Stimulated activated CD8-positive, alpha-beta memory T cell treated with anti-CD3 and anti-CD28 coated beads, Interleukin-7, amount 100 ng/mL, for 48 hours (primary cell): ENCODE measurements at regions not wholly inside any gene's neighbourhood (a gene's known extent, or its start where the extent isn't known, plus 50 kb on each side); places are given as distances from the start of the nearest gene placed in this dataset.

ENCODE experiments used
- DNase-seq, 2 donors: peaks; one replicate each; pipeline ENCODE4 v3.0.0-alpha.2; 2020; ENCODE audit warnings: low read depth in 1 of 2; ENCODE audit errors: extremely low read depth in 1 of 2

GRCh38 chr18:78724214-78724914, 255.3 kb upstream of the SALL3 start:
- DNase-seq = no peak

- no peak for DNase-seq
These were observed 254.2 kb upstream of the SALL3 start for GRCh38 chr18:78725426-78725825.

DNA sequence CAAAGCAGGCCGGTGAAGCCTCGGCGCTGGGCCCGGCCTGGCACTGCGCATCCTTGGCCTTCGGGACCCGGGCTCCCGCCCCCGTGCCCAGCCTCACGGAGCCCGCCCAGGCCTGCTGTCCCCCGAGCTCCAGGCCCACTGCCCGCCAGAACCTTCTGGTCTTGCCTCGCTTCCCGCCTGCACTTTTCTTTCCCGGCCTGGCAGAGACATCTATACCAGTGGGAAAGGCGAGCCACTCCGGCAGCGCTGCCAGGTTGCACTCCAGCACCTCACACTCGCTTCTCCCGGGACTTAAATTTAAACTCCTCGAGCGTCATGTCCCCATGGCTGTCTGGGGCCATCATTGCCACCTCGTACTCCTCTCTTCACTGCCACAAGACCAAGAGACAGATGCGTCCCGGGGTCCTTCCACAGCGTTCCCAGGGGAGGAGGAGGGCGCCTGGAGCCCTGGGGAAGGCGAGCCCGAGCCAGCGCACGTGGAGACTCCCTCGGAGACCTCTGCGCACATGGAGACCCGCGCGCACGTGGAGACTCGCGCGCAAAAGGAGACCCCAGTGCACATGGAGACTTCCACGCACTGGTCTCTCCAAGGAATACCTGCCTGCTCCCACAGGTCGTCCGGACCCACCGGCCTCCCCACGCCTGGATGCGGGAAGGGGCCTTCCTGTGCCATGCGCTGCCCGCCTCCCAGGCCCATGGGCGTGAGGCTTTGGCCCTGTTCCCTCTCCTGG, 253.1 kb upstream of the SALL3 start:
- DNase-seq = no peak

DNA sequence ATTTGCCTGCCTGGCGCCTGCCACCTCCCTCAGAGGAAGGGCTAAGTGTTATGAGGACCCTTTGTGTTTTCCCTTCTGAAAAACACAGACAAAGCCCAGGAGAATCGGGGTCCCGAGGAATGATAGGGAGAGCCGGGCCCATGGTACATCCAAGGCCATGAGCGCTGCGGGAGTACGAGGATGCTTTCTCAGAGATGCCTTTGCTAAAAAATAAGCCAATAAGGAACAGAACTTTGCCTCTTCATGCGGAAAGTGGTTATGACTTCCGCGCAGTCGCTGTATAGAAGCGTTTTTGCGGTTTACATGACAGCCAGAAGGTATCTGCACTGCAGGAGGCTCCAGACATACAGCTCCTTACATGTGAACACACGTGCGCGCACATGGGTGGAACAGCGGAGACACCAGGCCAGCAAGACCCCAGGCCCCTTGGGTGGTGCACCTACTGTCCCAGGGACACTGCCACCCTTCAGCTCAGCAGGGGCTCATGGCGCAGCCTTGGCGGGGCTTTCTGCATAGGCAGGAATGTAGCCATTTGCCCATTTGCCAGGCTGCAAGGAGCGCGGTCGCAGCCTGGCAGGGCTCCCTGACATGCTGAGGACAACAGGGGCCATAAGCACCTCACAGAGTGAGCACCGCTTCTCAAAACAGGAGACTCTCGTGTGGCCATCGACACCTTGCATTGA, 252.4 kb upstream of the SALL3 start:
- DNase-seq = no peak

DNA sequence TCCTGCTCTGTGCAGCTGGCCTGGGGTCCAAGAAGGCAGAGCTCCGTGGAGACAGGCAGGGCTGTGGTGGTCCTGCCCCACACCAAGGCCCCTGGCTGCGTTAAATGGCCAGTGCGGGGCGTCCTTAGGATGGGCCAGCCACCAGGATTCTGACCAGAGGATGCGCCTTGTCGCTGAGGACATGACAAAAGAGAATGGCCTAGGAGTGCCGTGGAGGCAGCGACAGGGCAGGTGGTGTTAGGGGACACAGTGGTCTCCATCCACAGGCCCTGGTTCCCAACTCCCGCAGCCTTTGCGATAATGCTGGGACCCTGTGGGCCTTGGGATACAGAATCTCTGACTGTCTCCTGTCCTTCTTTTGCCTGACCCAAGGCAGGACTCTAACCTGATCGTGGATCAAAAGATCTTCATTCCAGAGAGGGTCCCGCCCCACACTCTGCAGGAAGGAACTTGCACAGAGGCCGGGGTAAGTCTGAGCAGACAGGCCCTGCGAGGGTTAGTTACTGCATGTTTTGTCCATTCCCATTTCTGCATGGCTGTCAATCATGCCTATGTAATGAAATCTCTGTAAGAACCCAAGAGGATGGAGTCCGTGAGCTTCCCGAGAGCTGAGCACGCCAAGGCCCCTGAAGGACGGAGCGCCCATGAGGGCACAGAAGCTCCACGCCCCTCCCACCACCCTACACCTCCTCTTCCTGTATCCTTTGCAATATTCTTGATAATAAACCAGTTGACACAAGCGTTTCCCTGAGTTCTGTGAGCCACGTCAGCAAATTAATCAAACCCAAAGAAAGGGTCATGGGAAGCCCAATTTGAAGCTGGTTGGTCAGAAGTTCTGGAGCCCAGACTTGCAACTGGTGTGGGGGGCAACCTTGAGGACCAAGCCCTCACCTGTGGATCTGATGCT, 251.5 kb upstream of the SALL3 start:
- no peak for DNase-seq

DNA sequence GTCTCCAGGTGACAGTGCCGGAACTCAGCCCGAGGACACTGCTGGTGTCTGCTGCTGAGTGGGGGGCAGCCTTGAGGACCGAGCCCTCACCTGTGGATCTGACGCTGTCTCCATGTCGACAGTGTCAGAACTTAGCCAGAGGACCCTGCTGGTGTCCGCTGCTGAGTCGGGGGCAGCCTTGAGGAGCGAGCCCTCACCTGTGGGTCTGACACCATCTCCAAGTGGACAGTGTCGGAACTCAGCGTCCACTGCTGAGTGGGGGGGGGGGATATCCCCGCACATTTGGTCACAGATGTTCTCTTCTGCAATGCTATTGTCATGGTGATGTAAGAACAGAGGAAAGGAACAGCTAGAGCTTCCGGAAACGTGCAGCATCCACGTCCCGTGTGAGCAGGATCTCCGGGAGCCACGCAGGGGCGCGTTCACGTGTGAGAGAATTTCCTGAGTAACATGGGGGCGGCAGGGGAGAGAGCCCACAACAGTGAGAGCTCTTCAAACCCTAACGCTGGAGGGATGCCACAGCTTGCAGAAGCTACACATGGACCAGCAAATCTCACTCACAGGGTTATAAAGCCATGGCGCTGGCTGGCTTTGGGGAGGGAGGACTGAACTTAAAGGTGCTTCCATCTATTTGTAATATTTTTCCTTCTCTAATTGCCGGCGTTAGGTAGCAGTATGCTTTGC, 250.7 kb upstream of the SALL3 start:
- no peak for DNase-seq

- no peak for DNase-seq
These were observed 249.1 kb upstream of the SALL3 start for GRCh38 chr18:78730546-78730945.

DNA sequence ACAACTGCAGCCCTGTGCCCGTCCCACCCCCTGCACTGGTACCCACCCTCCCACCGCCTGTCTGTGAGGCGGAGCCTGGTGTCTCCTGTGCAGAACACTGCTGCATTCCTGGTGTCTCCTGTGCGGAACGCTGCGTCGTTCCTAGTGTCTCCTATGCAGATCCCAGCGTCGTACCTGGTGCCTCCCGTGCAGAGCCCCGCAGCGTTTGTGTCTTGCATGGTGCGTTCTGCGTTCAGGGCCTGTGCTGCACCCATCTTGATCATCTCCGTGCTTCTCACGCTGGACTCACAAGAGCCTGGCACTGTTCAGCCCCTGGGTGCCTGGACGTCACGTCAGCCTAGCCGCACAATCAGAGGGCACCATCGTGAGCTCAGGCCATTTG, 248.6 kb upstream of the SALL3 start:
- no peak for DNase-seq

DNA sequence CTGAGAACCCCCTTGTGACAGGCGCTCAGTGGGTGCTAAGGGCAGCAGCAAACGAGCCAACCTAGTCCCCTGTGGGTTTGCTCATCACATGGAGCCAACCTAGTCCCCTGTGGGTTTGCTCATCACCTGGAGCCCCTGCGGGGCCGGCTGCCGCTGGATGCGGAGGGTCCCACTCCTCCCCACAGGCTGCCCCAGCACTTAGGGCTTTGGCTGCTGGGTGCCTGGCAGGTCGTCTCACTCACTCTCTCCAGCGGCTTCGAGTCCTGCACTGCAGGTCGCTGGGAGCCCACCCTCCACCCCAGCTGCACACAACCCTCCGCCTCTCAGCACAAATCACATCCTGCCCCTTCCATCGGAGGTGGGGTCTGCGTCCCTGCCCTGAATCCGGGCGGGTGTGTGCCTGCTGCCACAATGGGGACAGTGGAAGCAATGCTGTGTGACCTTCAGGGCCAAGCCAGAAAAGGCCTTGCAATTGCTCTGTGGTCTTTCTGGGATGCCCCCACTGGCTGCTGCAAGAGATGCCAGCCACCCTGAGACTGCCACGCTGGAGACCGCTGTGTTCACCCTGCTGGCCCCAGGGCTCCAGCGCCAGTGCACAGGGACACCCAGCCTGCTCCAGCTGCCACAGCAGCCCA, 248.1 kb upstream of the SALL3 start:
- no peak for DNase-seq

GRCh38 chr18:78732273-78733210, 247.1 kb upstream of the SALL3 start:
- no peak for DNase-seq

DNA sequence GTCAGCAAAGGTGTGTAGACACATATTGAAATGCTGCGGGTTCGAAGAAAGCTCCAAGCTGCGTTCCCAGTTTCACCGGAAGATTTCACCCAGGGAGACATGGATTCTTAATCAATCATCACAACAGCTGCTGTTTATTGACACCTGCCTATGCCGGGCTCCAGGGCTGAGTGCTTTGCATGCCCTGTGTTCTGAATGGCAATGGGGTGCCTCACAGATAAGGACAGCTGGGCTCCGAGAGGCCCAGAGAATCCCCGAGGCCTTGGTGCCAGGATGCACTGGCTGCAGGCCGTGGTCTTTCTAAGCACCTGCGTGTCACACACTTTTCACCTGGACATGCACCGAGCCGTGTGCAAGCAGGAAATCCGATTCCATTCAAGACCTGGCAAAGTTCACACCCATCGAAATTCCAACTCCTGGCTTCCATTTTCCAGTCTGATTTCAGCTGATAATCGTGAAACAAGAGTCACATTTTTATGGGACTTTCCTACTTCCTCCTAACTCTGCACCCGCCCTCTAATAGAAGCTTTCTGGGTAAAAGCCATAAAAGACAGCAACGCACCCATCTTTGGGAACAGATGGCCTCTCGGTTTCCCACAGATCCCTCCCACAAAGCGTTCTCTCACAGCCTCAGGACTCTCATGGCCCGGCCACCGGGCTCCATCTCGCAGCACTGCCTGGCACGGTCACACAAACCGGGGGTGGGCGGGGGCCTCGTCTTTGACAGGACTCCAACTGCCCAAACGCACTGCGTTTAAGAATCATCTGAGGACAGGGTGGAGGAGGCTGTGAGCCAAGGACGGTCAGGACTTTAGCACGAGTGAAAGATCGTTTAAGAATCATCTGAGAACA, 245.6 kb upstream of the SALL3 start:
- DNase-seq = no peak

DNA sequence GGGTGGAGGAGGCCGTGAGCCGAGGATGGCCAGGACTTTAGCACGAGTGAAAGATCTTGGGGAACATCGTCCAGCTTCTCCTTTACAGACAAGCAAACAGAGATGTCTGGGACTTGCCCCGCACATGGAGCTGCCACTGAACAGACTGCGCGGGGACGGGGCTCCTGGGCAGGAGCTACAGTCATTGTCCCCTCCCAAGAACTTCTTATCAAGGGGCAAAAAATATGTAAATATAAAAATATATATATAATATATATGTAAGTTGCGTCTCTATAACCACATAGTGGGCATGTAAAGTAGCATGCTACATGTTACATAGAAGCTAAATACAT, 245.0 kb upstream of the SALL3 start:
- no peak for DNase-seq

- no peak for DNase-seq
These were observed 244.2 kb upstream of the SALL3 start for GRCh38 chr18:78735131-78736014.

- DNase-seq = no peak
These were observed 243.5 kb upstream of the SALL3 start for GRCh38 chr18:78736015-78736690.

GRCh38 chr18:78737006-78737915, 242.4 kb upstream of the SALL3 start:
- no peak for DNase-seq
